PC-9 (cell line): ENCODE measurements at regions not wholly inside any gene's neighbourhood (a gene's known extent, or its start where the extent isn't known, plus 50 kb on each side); places are given as distances from the start of the nearest gene placed in this dataset.
"Not testable (repeated sequence)": the region's sequence is repeated elsewhere in the genome, so short reads cannot be mapped to it uniquely, and the experiment has no call there.

Source experiments
- BruUV-seq: library from RNA; stranded (reverse); fragments of 400-500 nt; replicated peaks from 2 replicates; lab custom pipeline; 2021; lab: Mats Ljungman, UMichigan
- CTCF ChIA-PET: fragments of 300-600 bp; sonication (Branson Sonifier 250); formaldehyde crosslinking; loops from one replicate; lab custom pipeline; 2022; ENCODE audit warnings: antibody characterized with exemption; lab: Charles Lee
- POLR2A ChIA-PET: fragments of 300-600 bp; sonication (Branson Sonifier 250); formaldehyde crosslinking; loops from one replicate; lab custom pipeline; 2022; ENCODE audit warnings: antibody characterized with exemption; ENCODE audit not compliant: unreplicated experiment; lab: Charles Lee
- DNase-seq, 2 experiments: peaks; one replicate each; pipeline versions ENCODE4 v3.0.0 to v3.0.0-alpha.2; 2015 to 2022; ENCODE audit warnings: mixed read lengths in 1 of 2
- H2AFZ ChIP-seq: fragments of 200-600 bp; sonication (generic); 2 replicates; pipeline ENCODE4 v1.8.1; 2017; ENCODE audit warnings: antibody characterized with exemption
- H3F3A ChIP-seq: fragments of 200-600 bp; sonication (generic); 2 replicates; pipeline ENCODE4 v1.8.1; 2017; ENCODE audit warnings: antibody characterized with exemption, mild to moderate bottlenecking, low read depth; ENCODE audit not compliant: insufficient read depth
- H3K27ac ChIP-seq: fragments of 200-600 bp; sonication (generic); 2 replicates; pipeline ENCODE4 v1.6.1; 2016; ENCODE audit warnings: mixed run types
- H3K27me3 ChIP-seq: fragments of 200-600 bp; sonication (generic); 2 replicates; pipeline ENCODE4 v1.6.1; 2016; ENCODE audit warnings: low read depth, mixed run types; ENCODE audit not compliant: insufficient read depth
- H3K36me3 ChIP-seq: fragments of 200-600 bp; sonication (generic); 2 replicates; pipeline ENCODE4 v1.6.1; 2016; ENCODE audit warnings: low read depth, mixed run types
- H3K4me1 ChIP-seq: fragments of 200-600 bp; sonication (generic); replicated peaks from 2 replicates; pipeline ENCODE4 v1.6.1; 2016; ENCODE audit warnings: mixed run types; ENCODE audit not compliant: insufficient read depth
- H3K4me2 ChIP-seq: fragments of 200-600 bp; sonication (generic); 2 replicates; pipeline ENCODE4 v1.6.1; 2017; ENCODE audit warnings: mixed run types
- H3K4me3 ChIP-seq: fragments of 200-600 bp; sonication (generic); 2 replicates; pipeline ENCODE4 v1.6.1; 2016; ENCODE audit warnings: mixed run types
- H3K79me2 ChIP-seq: fragments of 200-600 bp; sonication (generic); 2 replicates; pipeline ENCODE4 v1.6.1; 2017; ENCODE audit warnings: low read depth, mixed run types
- H3K9me2 ChIP-seq: fragments of 200-600 bp; sonication (generic); 2 replicates; pipeline ENCODE4 v1.8.1; 2017; ENCODE audit warnings: mild to moderate bottlenecking; ENCODE audit not compliant: insufficient read depth
- H3K9me3 ChIP-seq: fragments of 200-600 bp; sonication (generic); 2 replicates; pipeline ENCODE4 v1.8.1; 2016; ENCODE audit warnings: low read depth; ENCODE audit not compliant: insufficient read depth
- H4K20me1 ChIP-seq: fragments of 200-600 bp; sonication (generic); 2 replicates; pipeline ENCODE4 v1.8.1; 2017; ENCODE audit not compliant: insufficient read depth
- EZH2 ChIP-seq: fragments of 200-600 bp; sonication (generic); IDR thresholded peaks from 2 replicates; pipeline ENCODE4 v1.8.0; 2017; ENCODE audit warnings: antibody characterized with exemption, low read depth
- intact Hi-C: fragments of 100-400 bp; cut with micrococcal nuclease; formaldehyde crosslinking; loops from one replicate; pipeline ENCODE4 v1.10.0; 2022; ENCODE audit not compliant: unreplicated experiment
- TF ChIP-seq, protein P1 (sequence below): fragments of 200-600 bp; sonication (generic); conservative IDR thresholded peaks from 2 replicates; pipeline ENCODE4 v1.6.1; 2017; ENCODE audit warnings: mixed run types, antibody characterized with exemption, mild to moderate bottlenecking, moderate library complexity

DNA sequence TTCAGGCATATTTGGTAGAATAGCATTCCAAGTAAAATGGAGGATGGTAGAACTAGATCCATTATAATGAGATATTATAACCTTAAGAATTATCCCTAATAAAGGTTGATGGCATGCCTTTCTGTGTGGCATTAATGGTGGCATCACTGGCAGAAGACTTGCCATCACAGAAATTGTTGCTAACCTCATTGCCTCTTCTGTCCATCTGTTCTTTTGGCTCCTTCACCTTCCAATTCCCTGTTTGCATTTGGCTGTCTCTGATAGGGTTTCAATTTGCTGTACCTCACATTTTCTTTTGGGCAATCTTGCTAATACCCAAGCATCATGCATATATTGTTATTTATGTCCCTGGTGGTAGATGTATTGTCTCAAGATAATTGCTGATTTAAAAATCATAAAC is 98.9 kb downstream of the SMPDL3A start:
- no peaks in the 10 kb centered on the region for H3K79me2 ChIP-seq
- H3K36me3 ChIP-seq: no peaks in the 10 kb centered on the region
- no peak overlapping the region for H3K4me2 ChIP-seq
- H3K27ac ChIP-seq: no peak overlapping the region
- no TSS peak for BruUV-seq
- 0 out of 2 replicates have a peak, but pooled peaks cover 6% of the 10 kb centered on the region for H3K9me2 ChIP-seq
- intact Hi-C loops: no loop called here
- ChIA-PET CTCF (no interaction called here), POLR2A (no interaction called here)
- H2AFZ ChIP-seq: no peak overlapping the region
- no peak overlapping the region for H3K4me3 ChIP-seq
- no peak for DNase-seq
- TF ChIP-seq, protein P1, sequence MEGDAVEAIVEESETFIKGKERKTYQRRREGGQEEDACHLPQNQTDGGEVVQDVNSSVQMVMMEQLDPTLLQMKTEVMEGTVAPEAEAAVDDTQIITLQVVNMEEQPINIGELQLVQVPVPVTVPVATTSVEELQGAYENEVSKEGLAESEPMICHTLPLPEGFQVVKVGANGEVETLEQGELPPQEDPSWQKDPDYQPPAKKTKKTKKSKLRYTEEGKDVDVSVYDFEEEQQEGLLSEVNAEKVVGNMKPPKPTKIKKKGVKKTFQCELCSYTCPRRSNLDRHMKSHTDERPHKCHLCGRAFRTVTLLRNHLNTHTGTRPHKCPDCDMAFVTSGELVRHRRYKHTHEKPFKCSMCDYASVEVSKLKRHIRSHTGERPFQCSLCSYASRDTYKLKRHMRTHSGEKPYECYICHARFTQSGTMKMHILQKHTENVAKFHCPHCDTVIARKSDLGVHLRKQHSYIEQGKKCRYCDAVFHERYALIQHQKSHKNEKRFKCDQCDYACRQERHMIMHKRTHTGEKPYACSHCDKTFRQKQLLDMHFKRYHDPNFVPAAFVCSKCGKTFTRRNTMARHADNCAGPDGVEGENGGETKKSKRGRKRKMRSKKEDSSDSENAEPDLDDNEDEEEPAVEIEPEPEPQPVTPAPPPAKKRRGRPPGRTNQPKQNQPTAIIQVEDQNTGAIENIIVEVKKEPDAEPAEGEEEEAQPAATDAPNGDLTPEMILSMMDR: no peak
- no peak for TF ChIP-seq EZH2
- H3K27me3 ChIP-seq: no peaks in the 10 kb centered on the region
- H3K4me1 ChIP-seq: no peaks in the 10 kb centered on the region
- H4K20me1 ChIP-seq: no peaks in the 10 kb centered on the region
- no peaks in the 10 kb centered on the region for H3F3A ChIP-seq
- no peaks in the 10 kb centered on the region for H3K9me3 ChIP-seq

DNA sequence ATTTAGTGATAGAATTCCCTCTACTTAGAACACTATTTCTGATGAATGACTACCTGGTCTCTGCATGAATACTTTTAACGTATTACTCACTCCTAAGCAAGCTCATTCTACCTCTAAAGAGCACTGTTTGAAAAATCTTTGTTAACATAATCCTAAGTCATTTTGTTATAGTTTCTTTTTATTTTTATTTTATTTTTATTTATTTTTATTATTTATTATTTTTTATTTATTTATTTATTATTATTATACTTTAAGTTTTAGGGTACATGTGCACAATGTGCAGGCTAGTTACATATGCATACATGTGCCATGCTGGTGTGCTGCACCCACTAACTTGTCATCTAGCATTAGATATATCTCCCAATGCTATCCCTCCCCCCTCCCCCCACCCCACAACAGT is 99.6 kb downstream of the SMPDL3A start:
- BruUV-seq, H2AFZ ChIP-seq, H3K9me3 ChIP-seq, H3K27ac ChIP-seq, H3K4me3 ChIP-seq, H3K9me2 ChIP-seq, POLR2A ChIA-PET, CTCF ChIA-PET, H3K36me3 ChIP-seq, H3K4me1 ChIP-seq, DNase-seq, intact Hi-C loops, H3K79me2 ChIP-seq, H3K4me2 ChIP-seq, H3K27me3 ChIP-seq, H4K20me1 ChIP-seq, H3F3A ChIP-seq: not testable (repeated sequence)

DNA sequence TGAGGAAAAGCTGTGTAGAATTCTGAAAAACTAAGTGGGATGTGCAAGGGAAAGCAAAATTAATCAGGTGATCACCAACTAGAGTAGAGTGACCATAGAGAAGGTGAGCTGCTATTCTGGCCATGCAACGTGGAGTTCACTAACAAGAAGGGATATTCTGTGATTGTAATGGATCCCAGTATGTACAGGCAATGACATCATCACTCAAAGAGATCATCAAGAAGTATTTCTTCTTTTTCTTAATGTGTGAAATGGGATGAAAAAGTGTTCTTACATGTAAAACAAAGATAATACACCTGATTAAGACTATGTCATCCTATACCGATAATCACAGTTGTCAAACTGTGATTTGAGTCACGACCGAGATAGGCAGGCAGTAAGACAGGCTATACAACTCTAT is 101.2 kb downstream of the SMPDL3A start:
- no peaks in the 10 kb centered on the region for H3K36me3 ChIP-seq
- no TSS peak for BruUV-seq
- H3K9me3 ChIP-seq: no peaks in the 10 kb centered on the region
- TF ChIP-seq EZH2: no peak
- TF ChIP-seq, protein P1: no peak
- no peaks in the 10 kb centered on the region for H3K79me2 ChIP-seq
- DNase-seq: no peak
- H3K4me1 ChIP-seq: no peaks in the 10 kb centered on the region
- no peaks in the 10 kb centered on the region for H3K27me3 ChIP-seq
- POLR2A ChIA-PET: no interaction called here
- no peak overlapping the region for H3K4me2 ChIP-seq
- H3K27ac ChIP-seq: no peak overlapping the region
- H2AFZ ChIP-seq: no peak overlapping the region
- intact Hi-C loops: no loop called here
- H3K9me2 ChIP-seq: 0 out of 2 replicates have a peak, but pooled peaks cover 6% of the 10 kb centered on the region
- CTCF ChIA-PET: no interaction called here
- no peaks in the 10 kb centered on the region for H4K20me1 ChIP-seq
- H3K4me3 ChIP-seq: no peak overlapping the region
- H3F3A ChIP-seq: no peaks in the 10 kb centered on the region

DNA sequence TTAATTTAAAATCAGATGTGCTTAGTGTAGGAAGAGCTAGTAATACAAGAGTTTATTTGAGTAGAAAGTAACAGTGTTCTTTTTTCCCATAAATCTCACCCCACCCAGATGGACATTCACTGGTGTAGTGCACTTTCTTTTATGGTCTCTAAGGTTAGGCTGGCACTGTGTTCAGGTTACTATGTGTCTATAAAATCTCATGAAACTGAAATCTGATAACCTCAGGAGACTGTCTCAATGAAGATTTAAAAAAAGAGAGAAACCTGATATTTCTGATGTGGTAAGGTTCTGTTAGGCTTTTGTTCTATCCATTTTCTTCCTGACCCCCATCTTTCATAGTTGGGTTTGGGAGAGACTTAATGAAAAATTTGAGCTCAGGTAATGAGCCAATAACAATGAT is 101.2 kb upstream of the CLVS2 start:
- Histone ChIP-seq H3K79me2 (no peaks in the 10 kb centered on the region), H3K27ac (no peak overlapping the region), H3K4me3 (no peak overlapping the region), H3K36me3 (no peaks in the 10 kb centered on the region), H3K4me2 (no peak overlapping the region), H3K4me1 (no peaks in the 10 kb centered on the region), H3K27me3 (no peaks in the 10 kb centered on the region), H3F3A (no peaks in the 10 kb centered on the region), H3K9me3 (no peaks in the 10 kb centered on the region), H3K9me2 (no peaks in the 10 kb centered on the region), H2AFZ (no peak overlapping the region), H4K20me1 (no peaks in the 10 kb centered on the region)
- POLR2A ChIA-PET: no interaction called here
- no peak for TF ChIP-seq EZH2
- TF ChIP-seq, protein P1: no peak
- DNase-seq: no peak
- CTCF ChIA-PET: no interaction called here
- intact Hi-C loops: no loop called here
- no TSS peak for BruUV-seq
